ENCODE measurements at regions not wholly inside any gene's neighbourhood (a gene's known extent, or its start where the extent isn't known, plus 50 kb on each side); places are given as distances from the start of the nearest gene placed in this dataset.

DNA sequence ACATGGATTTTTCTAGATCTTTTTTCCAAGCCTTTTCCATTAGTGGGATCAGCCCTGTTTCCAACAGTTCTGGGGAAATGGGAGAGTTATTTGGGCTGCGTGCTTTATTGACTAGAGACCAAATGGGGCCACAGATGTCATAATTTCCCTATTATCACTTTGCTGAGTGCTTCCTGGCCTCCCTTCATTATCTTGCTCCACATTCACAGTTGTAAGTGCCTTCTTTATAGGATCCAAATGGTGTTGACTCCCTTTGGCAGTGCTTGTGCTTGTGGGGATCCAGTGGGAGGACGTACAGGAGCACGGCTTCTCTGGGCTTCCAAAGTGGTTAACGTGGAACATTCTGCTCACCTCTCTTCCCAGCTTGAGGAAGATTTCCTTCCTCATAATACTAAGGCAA, 141.0 kb upstream of the RMST start:
- no peak for DNase-seq (ENCODE audit: low read depth in 1 of 2, low spot score in 1 of 2)

DNA sequence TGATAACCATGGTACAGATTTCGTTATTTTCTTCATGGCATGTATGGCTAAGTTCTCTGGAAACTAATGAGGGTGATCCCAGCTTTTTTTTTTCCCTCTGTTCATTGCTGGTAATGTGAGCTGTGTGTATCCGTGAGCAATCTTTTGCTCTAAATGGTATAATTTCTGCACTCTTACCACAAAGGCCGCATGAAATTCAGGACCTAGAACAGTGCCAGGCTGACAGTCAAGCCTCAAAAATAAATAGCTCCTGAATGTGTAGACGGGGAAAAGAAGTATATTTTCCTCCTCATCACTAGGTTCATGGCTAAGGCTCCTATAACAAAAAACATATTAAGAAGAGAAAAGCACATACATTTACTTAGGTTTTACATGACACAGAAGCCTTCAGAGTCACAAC, 140.2 kb upstream of the RMST start:
- no peak for DNase-seq (ENCODE audit: low read depth in 1 of 2, low spot score in 1 of 2)

DNA sequence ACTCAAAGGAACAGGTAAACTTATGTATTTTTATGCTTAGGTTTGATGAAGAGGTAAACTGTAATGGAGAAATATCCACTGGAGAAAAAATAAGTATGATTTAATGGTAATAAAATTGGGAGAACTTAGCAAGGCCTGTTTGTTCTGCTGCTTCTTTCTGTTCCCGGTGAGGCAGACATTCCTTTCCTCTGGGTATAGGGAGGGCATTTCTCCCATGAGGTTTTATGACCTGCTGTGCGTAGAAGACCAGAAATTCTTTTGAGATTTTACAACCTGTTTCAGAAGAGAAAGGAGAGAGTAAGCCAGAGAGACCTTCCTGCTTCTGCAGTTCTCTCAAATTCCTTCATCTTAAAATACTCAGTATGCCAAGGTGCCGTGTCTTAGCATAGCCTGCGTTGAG, 139.4 kb upstream of the RMST start:
- no peak for DNase-seq (ENCODE audit: low read depth in 1 of 2, low spot score in 1 of 2)

DNA sequence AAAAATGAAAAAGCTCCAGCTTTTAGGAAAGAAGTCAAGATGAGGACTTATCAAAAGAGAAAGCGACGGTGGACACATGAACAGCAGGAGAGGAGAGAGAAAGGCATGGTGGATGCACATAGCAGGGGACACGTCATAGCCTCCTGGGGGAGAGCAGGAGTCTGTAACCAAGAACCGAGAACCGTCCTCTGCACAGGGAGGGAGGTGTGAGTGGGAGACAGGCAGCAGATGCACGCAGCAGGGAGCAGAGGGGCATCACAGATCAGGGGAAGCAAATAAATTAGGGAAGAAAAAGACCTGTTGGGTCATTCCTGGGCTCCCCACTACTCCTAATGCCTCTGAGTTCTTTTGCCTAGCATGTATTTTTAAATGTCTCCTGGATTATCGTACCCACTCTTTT, 138.1 kb upstream of the RMST start:
- DNase-seq (ENCODE audit: low read depth in 1 of 2, low spot score in 1 of 2): no peak

DNA sequence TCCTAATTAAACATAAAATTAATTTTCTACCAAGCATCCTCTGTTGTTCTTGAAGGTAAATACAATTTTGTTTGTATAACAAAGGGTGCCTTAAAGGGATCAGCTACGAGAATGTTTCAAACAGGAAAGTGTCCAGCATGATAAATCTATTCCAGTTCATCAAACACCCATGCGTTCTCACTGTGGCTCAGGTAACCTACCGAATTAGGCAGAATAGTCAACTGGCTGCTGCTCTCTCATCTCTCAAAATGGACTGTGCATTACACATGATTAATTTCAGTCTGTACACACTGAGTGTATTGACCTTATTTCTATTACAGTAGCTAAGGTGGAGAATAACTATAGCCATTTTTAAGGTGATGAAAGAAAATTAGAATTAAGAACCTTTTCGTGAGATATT, 127.5 kb upstream of the RMST start:
- no peak for DNase-seq (ENCODE audit: low read depth in 1 of 2, low spot score in 1 of 2)

DNA sequence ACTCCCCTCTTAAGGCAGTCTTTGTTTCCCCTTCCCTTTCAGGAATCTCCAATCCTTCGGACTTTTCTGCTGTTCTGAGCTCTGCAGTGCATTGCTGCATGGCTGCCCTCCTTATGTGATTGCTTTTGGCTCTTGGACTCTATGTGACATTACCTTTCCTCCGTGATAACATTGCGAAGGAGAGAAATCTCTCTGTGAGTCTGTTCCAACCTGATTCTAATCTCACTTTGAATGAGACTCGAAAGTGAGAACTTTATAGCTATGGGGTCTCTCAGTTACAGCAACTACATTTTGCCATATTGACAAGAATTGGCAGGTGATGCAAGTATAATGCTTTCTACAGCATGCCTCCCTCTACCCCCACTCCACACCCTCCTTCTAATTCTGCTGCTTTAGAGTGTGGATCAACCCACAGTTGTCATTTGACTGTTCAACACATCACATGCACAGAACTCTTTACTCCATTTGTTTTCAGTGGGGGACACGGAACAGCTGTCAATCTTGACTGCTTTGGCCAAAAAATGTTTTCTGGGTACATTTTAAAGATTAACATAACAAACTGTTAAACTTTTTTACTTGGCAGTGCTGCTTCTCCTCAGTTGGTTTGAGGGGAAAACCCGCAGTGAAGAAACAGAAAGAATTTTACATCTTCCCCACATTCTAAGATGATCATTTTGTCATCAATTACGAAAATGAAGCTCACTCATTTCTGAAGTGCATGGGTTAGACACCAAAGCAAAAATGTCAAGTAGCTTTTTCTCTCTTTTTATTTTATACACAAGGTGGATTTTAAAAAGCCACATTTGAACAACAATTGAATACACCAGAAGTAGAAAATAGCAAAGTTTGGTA, 125.5 kb upstream of the RMST start:
- DNase-seq (ENCODE audit: low read depth in 1 of 2, low spot score in 1 of 2): no peak

DNA sequence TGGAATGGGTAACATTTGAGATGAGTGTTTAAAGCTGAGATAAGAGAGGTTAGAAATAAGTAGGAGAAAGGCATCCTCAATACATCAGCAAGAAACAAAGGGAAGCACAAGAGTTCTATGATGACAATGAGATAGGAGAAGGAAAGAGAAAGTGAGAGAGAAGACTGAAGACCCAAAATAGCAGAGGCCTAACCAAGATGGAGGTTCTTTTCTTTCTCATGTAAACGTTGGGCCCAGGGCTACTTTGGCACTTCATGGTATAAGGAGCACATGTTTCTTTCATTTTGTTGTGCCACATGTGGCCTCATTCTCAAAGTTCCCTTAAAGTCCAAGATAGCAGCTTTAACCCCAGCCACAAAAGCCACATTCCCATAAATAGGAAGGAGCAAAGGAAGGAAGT, 120.5 kb upstream of the RMST start:
- no peak for DNase-seq (ENCODE audit: low read depth in 1 of 2, low spot score in 1 of 2)

DNA sequence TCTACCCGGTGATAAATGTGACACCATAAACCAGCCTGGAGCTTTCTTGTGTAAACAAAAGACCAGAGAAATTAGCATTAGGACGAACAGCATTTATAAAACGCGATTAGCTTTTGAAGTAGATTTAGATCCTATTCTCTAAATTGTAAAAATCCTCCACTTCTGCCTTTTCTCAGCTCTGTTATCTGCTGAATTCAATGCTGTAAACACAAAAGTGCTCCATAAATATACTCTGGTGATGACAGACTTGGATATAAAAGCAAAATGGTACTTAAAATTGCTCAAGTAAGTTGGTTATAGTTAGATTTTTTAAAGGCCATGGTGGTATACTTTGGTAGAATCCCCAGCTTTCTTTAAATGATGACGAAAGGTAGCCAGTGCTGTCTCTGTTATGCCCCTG, 114.6 kb upstream of the RMST start:
- DNase-seq (ENCODE audit: low read depth in 1 of 2, low spot score in 1 of 2): no peak

DNA sequence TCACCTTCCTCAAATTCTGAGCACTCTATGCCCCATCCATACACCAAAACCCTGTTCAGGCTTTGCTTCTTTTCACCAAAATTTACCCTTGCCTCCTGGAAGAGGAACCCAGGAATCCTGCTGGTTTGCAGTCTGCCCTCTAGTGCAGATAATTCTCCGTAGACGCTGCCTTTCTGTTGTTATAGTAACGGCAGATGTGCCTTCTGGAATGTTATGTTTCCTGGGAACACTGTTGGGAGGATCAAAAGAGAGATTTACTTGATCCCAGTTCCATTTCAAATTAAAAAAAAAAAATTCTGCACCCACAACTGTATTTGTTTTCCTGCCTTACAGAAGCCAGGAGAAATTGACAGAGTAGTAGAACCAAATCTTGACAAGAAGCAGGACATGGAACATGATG, 104.2 kb upstream of the RMST start:
- DNase-seq (ENCODE audit: low read depth in 1 of 2, low spot score in 1 of 2): no peak

DNA sequence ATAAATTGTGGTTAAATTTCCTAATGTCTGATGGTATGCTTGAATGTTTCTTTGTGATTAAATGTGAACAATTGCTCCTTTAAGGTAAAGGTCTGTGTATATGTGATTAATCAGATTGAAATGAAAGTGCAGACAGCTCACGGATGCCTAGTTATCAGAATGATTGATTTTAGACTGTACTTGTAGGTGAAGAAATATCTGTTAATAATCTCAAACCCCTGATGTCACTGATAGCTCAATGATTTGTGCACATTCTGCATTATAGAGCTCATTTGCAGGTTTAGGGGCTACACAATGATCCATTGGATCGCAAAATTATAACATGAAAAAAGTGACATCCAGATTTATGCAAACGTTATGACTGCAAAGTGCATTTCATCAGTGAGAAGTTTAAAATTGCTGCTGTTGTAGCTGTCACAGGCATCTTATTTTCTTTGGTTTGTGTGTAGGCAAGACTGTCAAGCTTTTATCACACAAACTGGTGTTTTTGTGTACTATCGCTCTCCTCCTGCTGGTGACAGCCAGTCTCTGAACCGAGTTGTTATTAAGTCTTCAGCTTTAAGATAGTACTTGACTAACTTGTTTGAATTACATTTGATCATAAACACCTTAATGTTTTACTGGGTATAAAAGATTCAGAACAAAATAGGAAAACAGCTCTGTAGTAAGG, 103.4 kb upstream of the RMST start:
- DNase-seq (ENCODE audit: low read depth in 1 of 2, low spot score in 1 of 2): no peak

DNA sequence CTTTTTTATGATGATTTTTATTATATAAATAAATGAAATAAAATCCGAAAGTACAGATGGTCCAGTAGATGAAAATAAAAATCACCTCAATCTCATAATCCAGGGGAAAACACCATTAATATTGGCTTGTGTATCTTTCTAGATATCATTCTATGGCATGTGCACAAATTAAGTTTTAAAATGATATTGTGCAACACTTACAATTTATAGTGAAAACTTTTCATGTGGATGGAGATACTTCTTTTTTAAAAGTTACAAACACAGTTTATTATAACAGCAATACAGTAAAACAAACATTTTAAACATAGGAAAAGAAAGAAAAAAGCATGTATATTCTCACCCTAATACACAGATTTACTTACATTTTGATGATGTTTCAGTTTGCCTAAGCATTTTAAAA, 98.9 kb upstream of the RMST start:
- DNase-seq (ENCODE audit: low read depth in 1 of 2, low spot score in 1 of 2): no peak

DNA sequence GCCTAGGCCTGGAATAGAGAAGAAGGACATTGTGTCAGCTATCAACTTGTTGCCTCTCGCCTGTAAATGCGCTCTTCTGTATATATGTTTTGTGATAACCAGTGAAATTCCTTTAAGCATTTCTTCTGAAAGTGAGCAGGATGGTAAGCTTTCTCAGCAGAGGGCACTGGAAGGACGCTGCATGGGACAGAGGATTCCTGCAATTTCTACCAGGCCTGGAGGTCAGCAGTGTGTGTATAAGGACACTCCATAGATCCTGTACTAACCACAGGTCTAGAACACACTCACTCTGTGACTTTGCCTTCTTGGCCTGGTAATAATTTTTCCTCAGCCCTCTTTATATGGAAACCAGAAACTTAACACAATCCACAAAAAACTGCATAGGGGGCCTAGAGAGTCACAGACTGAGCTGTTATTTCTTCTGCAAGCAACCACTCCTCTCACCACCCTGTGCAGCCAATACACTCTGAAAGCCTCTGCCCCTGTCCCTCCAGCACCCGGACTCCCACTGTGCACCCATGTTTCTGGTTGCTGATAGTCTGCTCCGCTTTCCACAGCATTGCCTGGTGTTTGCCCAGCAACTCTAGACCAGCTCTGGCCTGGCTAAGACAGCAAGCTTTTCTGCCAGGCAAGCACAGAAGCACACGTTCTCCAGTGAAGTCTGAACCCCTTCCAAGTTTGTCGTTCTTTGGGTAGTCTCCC, 94.0 kb upstream of the RMST start:
- DNase-seq (ENCODE audit: low read depth in 1 of 2, low spot score in 1 of 2): no peak

DNA sequence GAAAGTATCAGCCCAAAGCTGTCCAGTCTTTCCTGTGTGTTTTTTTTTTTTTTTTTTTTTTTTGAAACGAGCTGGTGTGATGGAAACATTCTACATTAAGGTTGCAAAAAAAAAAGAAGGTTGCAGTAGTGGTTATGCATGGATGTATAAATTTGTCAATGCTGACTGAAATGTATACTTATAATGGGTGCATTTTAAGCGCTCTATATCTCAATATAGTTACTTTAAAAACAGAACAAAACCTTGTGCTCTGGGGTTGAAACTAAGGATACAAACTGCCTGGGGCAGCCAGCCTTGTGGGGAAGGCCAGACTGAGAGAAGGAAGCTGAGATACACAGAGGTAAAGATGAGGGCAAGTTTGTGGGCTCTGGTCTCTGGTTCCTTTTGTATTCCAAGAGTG, 87.3 kb upstream of the RMST start:
- DNase-seq (ENCODE audit: low read depth in 1 of 2, low spot score in 1 of 2): no peak

DNA sequence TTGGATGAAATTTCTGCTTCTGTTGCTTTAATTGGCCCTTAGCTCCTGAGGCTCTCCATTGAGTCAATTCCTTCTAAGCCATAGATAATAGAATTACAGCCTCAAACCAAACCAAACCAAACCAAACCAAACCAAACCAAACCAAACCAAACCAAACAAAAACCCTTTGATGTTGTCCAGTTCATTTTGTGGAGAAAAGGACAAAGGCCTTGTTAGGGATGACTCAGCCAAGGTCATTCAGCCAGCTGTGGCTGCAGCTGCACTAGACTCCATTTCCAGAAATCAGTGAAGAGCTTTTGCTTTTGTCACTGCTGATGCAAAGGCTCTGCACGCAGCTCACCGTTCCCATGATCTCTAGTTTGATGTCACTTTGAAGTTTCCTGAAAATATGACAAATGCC, 82.2 kb upstream of the RMST start:
- DNase-seq (ENCODE audit: low read depth in 1 of 2, low spot score in 1 of 2): no peak

DNA sequence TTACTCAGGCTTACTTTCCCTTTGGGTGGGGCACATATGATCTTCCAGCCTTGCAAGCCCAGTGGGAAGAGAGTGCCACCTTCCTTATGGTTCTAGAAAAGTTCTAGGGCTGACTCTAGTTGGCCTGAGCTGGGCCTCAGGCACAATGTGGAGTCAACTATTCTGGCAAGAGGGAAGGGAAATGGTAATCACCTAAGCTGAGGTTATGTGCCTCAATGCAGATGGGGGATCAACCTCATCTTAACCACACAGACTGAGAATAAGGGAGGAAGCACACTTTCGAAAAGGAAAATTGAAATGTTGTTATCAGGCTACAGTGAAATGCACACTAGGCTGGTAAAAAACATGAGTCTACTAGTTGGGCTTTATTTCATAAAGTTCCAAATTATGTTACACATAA, 77.5 kb upstream of the RMST start:
- DNase-seq (ENCODE audit: low read depth in 1 of 2, low spot score in 1 of 2): no peak

DNA sequence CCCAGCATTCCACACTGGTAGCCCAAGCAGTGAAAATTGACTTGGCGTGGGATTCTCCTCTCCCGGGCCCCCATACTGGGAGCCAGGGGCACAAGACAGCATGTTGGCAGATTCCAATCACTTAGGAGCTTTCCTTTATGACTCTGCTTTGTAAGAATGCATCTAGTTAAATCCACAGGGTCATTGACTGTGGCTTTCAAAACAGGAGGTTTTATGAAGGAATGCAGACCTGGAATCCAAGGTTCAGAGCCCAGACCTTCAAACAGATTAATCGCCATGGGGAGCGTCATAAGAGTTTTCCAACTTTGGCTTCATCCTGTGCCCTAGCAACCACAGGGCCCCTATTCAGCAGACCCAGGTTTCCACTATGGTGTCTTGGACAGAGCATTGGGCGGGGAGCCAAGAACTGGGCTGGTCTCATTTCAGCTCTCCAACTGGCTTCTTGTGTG, 76.4 kb upstream of the RMST start:
- DNase-seq (ENCODE audit: low read depth in 1 of 2, low spot score in 1 of 2): no peak

DNA sequence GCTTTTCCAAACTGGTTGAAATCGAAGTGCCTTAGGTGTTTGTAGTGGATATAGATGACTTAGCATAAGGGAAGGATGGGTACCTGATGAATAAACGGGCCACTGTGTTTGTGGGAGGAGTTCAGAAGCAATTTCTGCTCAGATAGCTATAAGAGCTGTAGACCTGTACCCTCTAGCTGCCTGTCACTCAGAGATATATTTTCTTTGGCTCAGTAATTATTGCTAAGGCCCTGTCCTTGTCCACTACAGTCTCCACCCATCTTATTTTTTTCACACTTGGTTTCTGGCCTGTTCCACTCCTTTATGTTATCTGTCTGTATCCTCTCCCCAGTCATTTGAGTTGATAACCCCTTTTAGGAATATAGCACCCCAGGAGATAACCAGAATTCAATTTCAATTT, 74.8 kb upstream of the RMST start:
- no peak for DNase-seq (ENCODE audit: low read depth in 1 of 2, low spot score in 1 of 2)

DNA sequence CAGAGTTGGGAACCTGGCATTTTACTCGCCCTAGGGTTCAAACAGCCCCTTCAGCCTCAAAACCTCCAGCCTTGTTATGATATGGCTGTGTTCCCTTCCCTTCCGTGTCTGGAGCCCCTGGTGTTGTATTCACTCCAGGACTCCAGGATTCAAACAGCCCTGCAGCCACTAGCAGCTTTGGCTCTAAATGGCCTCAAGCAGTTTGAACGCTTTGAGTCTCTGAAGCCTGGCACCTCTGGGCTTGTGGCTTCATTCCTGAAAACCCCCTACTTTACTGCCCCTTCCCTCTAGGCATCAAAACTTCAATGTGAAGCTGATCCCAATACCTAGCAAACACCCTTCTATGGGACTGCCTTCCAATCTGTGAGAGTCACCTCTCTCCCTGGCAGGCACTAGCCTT, 67.9 kb upstream of the RMST start:
- no peak for DNase-seq (ENCODE audit: low read depth in 1 of 2, low spot score in 1 of 2)

DNA sequence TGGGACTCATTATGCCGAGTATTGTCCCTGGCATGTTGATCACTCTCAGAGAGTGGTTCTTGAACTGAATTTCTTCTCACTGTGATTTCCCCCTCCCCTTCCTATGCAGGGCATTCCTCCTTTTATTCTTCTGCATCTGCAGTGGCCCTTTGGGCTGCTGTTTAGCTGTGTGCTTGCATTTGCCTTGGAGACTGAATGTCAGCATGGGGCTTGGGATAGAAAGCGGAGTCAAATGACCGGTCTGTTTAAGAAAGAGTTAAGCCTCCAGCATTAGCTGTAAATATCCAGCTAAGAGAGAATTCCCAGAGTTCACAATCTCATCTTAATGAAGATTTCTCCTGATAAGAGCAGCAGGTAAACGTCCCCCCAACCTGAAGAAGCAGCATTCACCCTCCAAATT, 65.6 kb upstream of the RMST start:
- no peak for DNase-seq (ENCODE audit: low read depth in 1 of 2, low spot score in 1 of 2)

DNA sequence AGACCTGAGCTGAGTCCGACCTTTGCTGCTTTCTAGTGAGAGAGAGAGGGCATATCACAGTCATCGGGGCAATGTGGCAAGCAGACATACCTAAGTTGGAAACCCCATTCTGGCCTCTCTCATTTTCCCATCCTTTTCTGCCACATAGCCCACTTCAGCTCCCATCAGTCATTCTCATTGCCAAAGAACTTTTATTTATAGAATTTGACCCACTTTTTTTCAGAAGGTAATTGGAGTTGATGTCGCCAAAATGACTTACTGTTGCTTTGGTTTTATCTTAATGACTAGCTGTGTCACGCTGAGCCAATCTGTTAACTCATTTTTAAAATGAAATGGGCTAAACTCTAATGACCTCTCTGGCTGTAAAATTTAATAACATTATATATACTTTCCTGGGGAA, 63.9 kb upstream of the RMST start:
- no peak for DNase-seq (ENCODE audit: low read depth in 1 of 2, low spot score in 1 of 2)

DNA sequence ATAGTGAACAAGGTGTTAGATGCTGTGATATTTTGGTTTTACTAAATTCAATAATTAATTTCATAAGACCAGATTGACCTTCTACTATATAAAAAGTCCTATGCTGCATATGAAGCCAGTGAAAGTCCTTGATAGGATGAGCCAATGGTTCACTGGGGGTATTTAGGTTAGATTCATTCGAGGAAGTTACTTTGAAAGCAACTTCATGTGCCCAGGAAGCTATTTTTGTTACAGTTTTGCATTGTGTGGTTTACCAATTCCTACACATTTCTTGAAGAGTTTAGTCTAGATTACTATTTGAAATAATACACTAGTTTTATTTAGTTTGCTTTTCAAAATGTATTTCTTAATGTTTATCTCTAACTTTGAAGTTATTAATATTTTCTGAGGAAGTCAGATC, 58.5 kb upstream of the RMST start:
- no peak for DNase-seq (ENCODE audit: low read depth in 1 of 2, low spot score in 1 of 2)

DNA sequence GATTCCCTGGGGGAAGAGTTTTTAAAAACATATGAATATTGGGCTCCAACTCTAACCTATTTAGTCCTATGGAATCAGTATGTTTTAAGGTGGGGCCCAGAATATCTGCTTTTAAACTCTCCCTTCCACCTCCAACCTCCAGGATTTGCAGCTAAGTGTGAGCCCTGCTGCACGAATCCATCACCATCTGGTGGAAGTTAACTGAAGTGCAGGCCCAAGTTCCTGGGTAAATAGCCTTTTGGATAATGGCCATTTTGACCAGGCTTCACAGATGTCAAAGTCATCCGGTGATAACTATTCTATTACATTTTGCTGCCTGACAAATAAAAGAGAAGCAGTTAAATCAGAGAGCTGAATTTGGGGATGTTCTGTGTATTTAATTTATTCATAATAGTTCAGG, 58.1 kb upstream of the RMST start:
- no peak for DNase-seq (ENCODE audit: low read depth in 1 of 2, low spot score in 1 of 2)
